ENCODE measurements at regions not wholly inside any gene's neighbourhood (a gene's known extent, or its start where the extent isn't known, plus 50 kb on each side); places are given as distances from the start of the nearest gene placed in this dataset.

GRCh38 chr3:94539937-94540336 is 477.1 kb downstream of the NSUN3 start:
- POLR2A ChIA-PET, result no interaction called here
- Mint-ChIP-seq H3K27ac (no peak overlapping the region), H3K36me3 (ENCODE audit: low read depth) (no peaks in the 10 kb centered on the region), H3K4me3 (no peak overlapping the region), H3K9me3 (peaks cover 9% of the 10 kb centered on the region), H3K4me1 (ENCODE audit: low read depth) (no peaks in the 10 kb centered on the region), H3K27me3 (no peaks in the 10 kb centered on the region)
- DNase-seq, result no peak
- no peak for ATAC-seq (ENCODE audit: poor library complexity)
- Histone ChIP-seq H3K27me3 (ENCODE audit: control insufficient read depth in 1 of 2, insufficient read depth in 2 of 2, low read length in 2 of 2) (no peaks in the 10 kb centered on the region), H3K4me1 (ENCODE audit: insufficient read depth, low read length) (no peaks in the 10 kb centered on the region), H3K4me3 (ENCODE audit: low read length) (no peak overlapping the region), H3K9me3 (ENCODE audit: control insufficient read depth in 1 of 2, insufficient read depth in 1 of 2, low read length in 2 of 2) (peaks cover 0 to 4% of the 10 kb centered on the region in 2 experiments), H3K36me3 (ENCODE audit: insufficient read depth, low read length) (no peaks in the 10 kb centered on the region), H3K27ac (ENCODE audit: low read depth in 1 of 2, low read length in 2 of 2) (no peak overlapping the region)
- TF ChIP-seq CTCF (IDR thresholded peaks at IDR 0.05), result no peak
- CTCF ChIA-PET, result no interaction called here
- intact Hi-C loops (cut with DNase I, micrococcal nuclease), result no loop called here

GRCh38 chr3:94543161-94543560 is 480.3 kb downstream of the NSUN3 start:
- H3K36me3 Mint-ChIP-seq (ENCODE audit: low read depth), result peaks cover 1% of the 10 kb centered on the region
- H3K4me1 Mint-ChIP-seq (ENCODE audit: low read depth), result no peaks in the 10 kb centered on the region
- POLR2A ChIA-PET, result no interaction called here
- ATAC-seq (ENCODE audit: poor library complexity), result no peak
- Histone ChIP-seq H3K27ac (ENCODE audit: low read depth in 1 of 2, low read length in 2 of 2) (no peak overlapping the region), H3K4me1 (ENCODE audit: insufficient read depth, low read length) (no peaks in the 10 kb centered on the region), H3K36me3 (ENCODE audit: insufficient read depth, low read length) (no peaks in the 10 kb centered on the region), H3K9me3 (ENCODE audit: control insufficient read depth in 1 of 2, insufficient read depth in 1 of 2, low read length in 2 of 2) (no peaks in the 10 kb centered on the region), H3K4me3 (ENCODE audit: low read length) (no peak overlapping the region), H3K27me3 (ENCODE audit: control insufficient read depth in 1 of 2, insufficient read depth in 2 of 2, low read length in 2 of 2) (no peaks in the 10 kb centered on the region)
- no peaks in the 10 kb centered on the region for H3K27me3 Mint-ChIP-seq
- no peak for DNase-seq
- intact Hi-C loops (cut with DNase I, micrococcal nuclease), result no loop called here
- H3K9me3 Mint-ChIP-seq, result peaks cover 15% of the 10 kb centered on the region
- no peak overlapping the region for H3K27ac Mint-ChIP-seq
- no peak overlapping the region for H3K4me3 Mint-ChIP-seq
- no peak for TF ChIP-seq CTCF (IDR thresholded peaks at IDR 0.05)
- CTCF ChIA-PET, result no interaction called here

GRCh38 chr3:94544131-94544789 is 481.4 kb downstream of the NSUN3 start:
- H3K27me3 Mint-ChIP-seq, result no peaks in the 10 kb centered on the region
- no peak for ATAC-seq (ENCODE audit: poor library complexity)
- Histone ChIP-seq H3K27me3 (ENCODE audit: control insufficient read depth in 1 of 2, insufficient read depth in 2 of 2, low read length in 2 of 2) (no peaks in the 10 kb centered on the region), H3K4me3 (ENCODE audit: low read length) (no peak overlapping the region), H3K9me3 (ENCODE audit: control insufficient read depth in 1 of 2, insufficient read depth in 1 of 2, low read length in 2 of 2) (peaks cover 2 to 6% of the 10 kb centered on the region in 2 experiments), H3K27ac (ENCODE audit: low read depth in 1 of 2, low read length in 2 of 2) (no peak overlapping the region), H3K36me3 (ENCODE audit: insufficient read depth, low read length) (no peaks in the 10 kb centered on the region), H3K4me1 (ENCODE audit: insufficient read depth, low read length) (no peaks in the 10 kb centered on the region)
- H3K4me1 Mint-ChIP-seq (ENCODE audit: low read depth), result no peaks in the 10 kb centered on the region
- POLR2A ChIA-PET, result no interaction called here
- TF ChIP-seq CTCF (IDR thresholded peaks at IDR 0.05), result no peak
- no peak overlapping the region for H3K4me3 Mint-ChIP-seq
- intact Hi-C loops (cut with DNase I, micrococcal nuclease), result no loop called here
- DNase-seq, result no peak
- H3K36me3 Mint-ChIP-seq (ENCODE audit: low read depth), result peaks cover 3% of the 10 kb centered on the region
- CTCF ChIA-PET, result no interaction called here
- peaks cover 17% of the 10 kb centered on the region for H3K9me3 Mint-ChIP-seq
- H3K27ac Mint-ChIP-seq, result no peak overlapping the region
